ENCODE measurements at regions not wholly inside any gene's neighbourhood (a gene's known extent, or its start where the extent isn't known, plus 50 kb on each side); places are given as distances from the start of the nearest gene placed in this dataset.

GRCh38 chr10:108208038-108208437 is 1043.5 kb upstream of the SORCS1 start:
- H3K36me3 ChIP-seq (ENCODE audit: insufficient read depth, low read length), result no peaks in the 10 kb centered on the region
- H2AFZ ChIP-seq (ENCODE audit: low read length, unreplicated experiment), result no peak overlapping the region
- no peaks in the 10 kb centered on the region for H3K27me3 ChIP-seq (ENCODE audit: insufficient read depth, low read length)
- no peak overlapping the region for H3K4me3 ChIP-seq (ENCODE audit: low read depth, low read length)
- H3K79me2 ChIP-seq (ENCODE audit: control insufficient read depth, insufficient read depth, low read length, unreplicated experiment), result no peaks in the 10 kb centered on the region
- no peaks in the 10 kb centered on the region for H3K4me1 ChIP-seq (ENCODE audit: control insufficient read depth, insufficient read depth, low read length, unreplicated experiment)
- no peak overlapping the region for H3K27ac ChIP-seq (ENCODE audit: low read depth, low read length)

GRCh38 chr10:108204528-108205305 is 1040.2 kb upstream of the SORCS1 start:
- Histone ChIP-seq H3K36me3 (ENCODE audit: insufficient read depth, low read length) (no peaks in the 10 kb centered on the region), H3K27me3 (ENCODE audit: insufficient read depth, low read length) (no peaks in the 10 kb centered on the region), H3K4me3 (ENCODE audit: low read depth, low read length) (no peak overlapping the region), H3K79me2 (ENCODE audit: control insufficient read depth, insufficient read depth, low read length, unreplicated experiment) (no peaks in the 10 kb centered on the region), H2AFZ (ENCODE audit: low read length, unreplicated experiment) (no peak overlapping the region), H3K27ac (ENCODE audit: low read depth, low read length) (no peak overlapping the region), H3K4me1 (ENCODE audit: control insufficient read depth, insufficient read depth, low read length, unreplicated experiment) (no peaks in the 10 kb centered on the region)

GRCh38 chr10:108203905-108204527 is 1039.5 kb upstream of the SORCS1 start:
- no peaks in the 10 kb centered on the region for H3K79me2 ChIP-seq (ENCODE audit: control insufficient read depth, insufficient read depth, low read length, unreplicated experiment)
- no peak overlapping the region for H2AFZ ChIP-seq (ENCODE audit: low read length, unreplicated experiment)
- no peak overlapping the region for H3K4me3 ChIP-seq (ENCODE audit: low read depth, low read length)
- H3K27ac ChIP-seq (ENCODE audit: low read depth, low read length), result no peak overlapping the region
- H3K4me1 ChIP-seq (ENCODE audit: control insufficient read depth, insufficient read depth, low read length, unreplicated experiment), result no peaks in the 10 kb centered on the region
- H3K36me3 ChIP-seq (ENCODE audit: insufficient read depth, low read length), result no peaks in the 10 kb centered on the region
- H3K27me3 ChIP-seq (ENCODE audit: insufficient read depth, low read length), result no peaks in the 10 kb centered on the region

- Histone ChIP-seq H2AFZ (ENCODE audit: low read length, unreplicated experiment) (no peak overlapping the region), H3K36me3 (ENCODE audit: insufficient read depth, low read length) (no peaks in the 10 kb centered on the region), H3K4me3 (ENCODE audit: low read depth, low read length) (no peak overlapping the region), H3K27ac (ENCODE audit: low read depth, low read length) (no peak overlapping the region), H3K4me1 (ENCODE audit: control insufficient read depth, insufficient read depth, low read length, unreplicated experiment) (no peaks in the 10 kb centered on the region), H3K27me3 (ENCODE audit: insufficient read depth, low read length) (no peaks in the 10 kb centered on the region), H3K79me2 (ENCODE audit: control insufficient read depth, insufficient read depth, low read length, unreplicated experiment) (no peaks in the 10 kb centered on the region)
Measured at GRCh38 chr10:108187408-108188012, 1023.0 kb upstream of the SORCS1 start.

- no peaks in the 10 kb centered on the region for H3K27me3 ChIP-seq (ENCODE audit: insufficient read depth, low read length)
- no peak overlapping the region for H2AFZ ChIP-seq (ENCODE audit: low read length, unreplicated experiment)
- no peak overlapping the region for H3K27ac ChIP-seq (ENCODE audit: low read depth, low read length)
- H3K79me2 ChIP-seq (ENCODE audit: control insufficient read depth, insufficient read depth, low read length, unreplicated experiment), result no peaks in the 10 kb centered on the region
- no peaks in the 10 kb centered on the region for H3K36me3 ChIP-seq (ENCODE audit: insufficient read depth, low read length)
- H3K4me3 ChIP-seq (ENCODE audit: low read depth, low read length), result no peak overlapping the region
- no peaks in the 10 kb centered on the region for H3K4me1 ChIP-seq (ENCODE audit: control insufficient read depth, insufficient read depth, low read length, unreplicated experiment)
Measured at GRCh38 chr10:108184114-108184513, 1019.6 kb upstream of the SORCS1 start.

DNA sequence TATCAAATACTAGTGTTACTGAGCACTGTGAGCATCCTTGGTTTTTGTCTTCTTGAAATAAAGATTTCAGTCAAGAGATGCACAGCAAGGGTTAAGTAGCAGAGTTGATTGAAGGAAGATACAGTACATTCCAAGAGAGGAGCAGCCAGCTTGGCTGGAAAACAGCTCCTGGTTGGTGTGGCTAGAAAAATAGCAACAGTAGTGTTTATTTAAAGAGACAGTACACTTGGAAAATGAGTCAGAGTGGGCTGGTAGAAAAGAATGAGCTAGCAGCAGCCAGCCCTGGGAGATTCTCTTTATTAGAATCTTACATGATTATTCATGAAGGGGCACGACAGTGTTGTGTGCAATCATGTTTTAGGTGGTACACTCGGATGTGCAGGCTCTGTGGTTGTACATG is 1016.4 kb upstream of the SORCS1 start:
- Histone ChIP-seq H2AFZ (ENCODE audit: low read length, unreplicated experiment) (no peak overlapping the region), H3K36me3 (ENCODE audit: insufficient read depth, low read length) (no peaks in the 10 kb centered on the region), H3K27ac (ENCODE audit: low read depth, low read length) (no peak overlapping the region), H3K4me1 (ENCODE audit: control insufficient read depth, insufficient read depth, low read length, unreplicated experiment) (no peaks in the 10 kb centered on the region), H3K4me3 (ENCODE audit: low read depth, low read length) (no peak overlapping the region), H3K27me3 (ENCODE audit: insufficient read depth, low read length) (no peaks in the 10 kb centered on the region), H3K79me2 (ENCODE audit: control insufficient read depth, insufficient read depth, low read length, unreplicated experiment) (no peaks in the 10 kb centered on the region)

DNA sequence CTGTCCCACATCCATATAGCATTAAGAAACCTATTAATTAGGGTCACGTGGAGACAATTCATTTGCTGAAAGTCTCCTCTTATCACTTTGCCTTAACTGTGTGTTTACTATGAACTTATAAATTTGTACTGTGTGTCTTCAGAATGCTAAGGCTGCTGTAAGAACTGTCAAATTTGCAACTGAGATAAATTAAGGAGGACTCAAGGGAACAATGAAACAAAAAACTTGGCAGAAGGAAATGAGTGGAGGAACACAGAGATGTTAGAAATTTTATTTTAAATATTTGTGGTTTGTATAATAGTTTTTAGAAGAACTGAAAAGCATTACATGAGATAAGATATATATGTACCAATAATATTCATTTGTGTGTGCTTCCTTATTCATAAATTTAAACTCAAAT is 1005.3 kb upstream of the SORCS1 start:
- H2AFZ ChIP-seq (ENCODE audit: low read length, unreplicated experiment), result no peak overlapping the region
- H3K27me3 ChIP-seq (ENCODE audit: insufficient read depth, low read length), result no peaks in the 10 kb centered on the region
- H3K4me3 ChIP-seq (ENCODE audit: low read depth, low read length), result no peak overlapping the region
- no peaks in the 10 kb centered on the region for H3K36me3 ChIP-seq (ENCODE audit: insufficient read depth, low read length)
- no peak overlapping the region for H3K27ac ChIP-seq (ENCODE audit: low read depth, low read length)
- no peaks in the 10 kb centered on the region for H3K4me1 ChIP-seq (ENCODE audit: control insufficient read depth, insufficient read depth, low read length, unreplicated experiment)
- H3K79me2 ChIP-seq (ENCODE audit: control insufficient read depth, insufficient read depth, low read length, unreplicated experiment), result no peaks in the 10 kb centered on the region

DNA sequence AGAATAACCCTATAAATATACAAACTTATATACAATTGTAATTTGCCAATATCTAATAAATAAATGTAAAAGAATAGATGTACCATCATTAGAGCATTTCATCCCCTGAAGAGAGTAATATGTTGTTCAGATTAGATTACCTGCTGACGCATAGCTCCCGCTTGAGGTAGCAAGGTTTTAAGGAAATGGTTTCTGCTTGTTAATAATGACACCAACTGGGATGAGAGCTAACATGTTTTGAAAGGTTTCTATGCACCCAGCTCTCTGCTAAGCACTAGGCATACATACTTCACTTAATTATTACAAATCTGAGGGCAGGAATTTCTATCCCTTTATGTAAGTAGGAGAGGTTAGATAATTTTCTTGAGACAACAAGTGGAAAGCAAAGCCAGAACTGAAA is 1003.3 kb upstream of the SORCS1 start:
- Histone ChIP-seq H3K79me2 (ENCODE audit: control insufficient read depth, insufficient read depth, low read length, unreplicated experiment) (no peaks in the 10 kb centered on the region), H3K27me3 (ENCODE audit: insufficient read depth, low read length) (no peaks in the 10 kb centered on the region), H3K4me1 (ENCODE audit: control insufficient read depth, insufficient read depth, low read length, unreplicated experiment) (no peaks in the 10 kb centered on the region), H3K27ac (ENCODE audit: low read depth, low read length) (no peak overlapping the region), H3K36me3 (ENCODE audit: insufficient read depth, low read length) (no peaks in the 10 kb centered on the region), H2AFZ (ENCODE audit: low read length, unreplicated experiment) (no peak overlapping the region), H3K4me3 (ENCODE audit: low read depth, low read length) (no peak overlapping the region)

- H3K27me3 ChIP-seq (ENCODE audit: insufficient read depth, low read length), result no peaks in the 10 kb centered on the region
- no peak overlapping the region for H3K27ac ChIP-seq (ENCODE audit: low read depth, low read length)
- H3K4me3 ChIP-seq (ENCODE audit: low read depth, low read length), result no peak overlapping the region
- H3K79me2 ChIP-seq (ENCODE audit: control insufficient read depth, insufficient read depth, low read length, unreplicated experiment), result no peaks in the 10 kb centered on the region
- no peaks in the 10 kb centered on the region for H3K4me1 ChIP-seq (ENCODE audit: control insufficient read depth, insufficient read depth, low read length, unreplicated experiment)
- no peaks in the 10 kb centered on the region for H3K36me3 ChIP-seq (ENCODE audit: insufficient read depth, low read length)
- H2AFZ ChIP-seq (ENCODE audit: low read length, unreplicated experiment), result no peak overlapping the region
Measured at GRCh38 chr10:108166401-108166800, 1001.9 kb upstream of the SORCS1 start.

DNA sequence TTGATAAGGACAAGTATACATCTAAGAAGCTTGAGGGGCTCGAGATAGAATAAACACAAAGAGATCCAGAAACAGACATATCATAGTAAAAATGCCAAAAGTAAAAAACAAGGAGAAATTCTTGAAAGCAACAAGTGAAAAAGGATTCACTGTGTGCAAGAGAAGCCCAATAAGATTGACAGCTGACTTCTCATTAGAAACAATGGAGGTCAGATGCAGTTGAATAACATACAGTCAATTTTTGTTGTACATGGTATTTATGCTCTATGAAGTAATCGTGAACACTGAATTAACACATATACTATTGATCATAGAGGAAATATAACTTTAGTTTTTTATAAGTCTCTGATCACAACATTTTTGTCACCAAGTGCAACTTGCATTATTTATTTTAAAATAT is 982.8 kb upstream of the SORCS1 start:
- Histone ChIP-seq H3K36me3 (ENCODE audit: insufficient read depth, low read length) (no peaks in the 10 kb centered on the region), H3K4me1 (ENCODE audit: control insufficient read depth, insufficient read depth, low read length, unreplicated experiment) (no peaks in the 10 kb centered on the region), H3K79me2 (ENCODE audit: control insufficient read depth, insufficient read depth, low read length, unreplicated experiment) (no peaks in the 10 kb centered on the region), H3K27ac (ENCODE audit: low read depth, low read length) (no peak overlapping the region), H3K27me3 (ENCODE audit: insufficient read depth, low read length) (no peaks in the 10 kb centered on the region), H3K4me3 (ENCODE audit: low read depth, low read length) (no peak overlapping the region), H2AFZ (ENCODE audit: low read length, unreplicated experiment) (no peak overlapping the region)

DNA sequence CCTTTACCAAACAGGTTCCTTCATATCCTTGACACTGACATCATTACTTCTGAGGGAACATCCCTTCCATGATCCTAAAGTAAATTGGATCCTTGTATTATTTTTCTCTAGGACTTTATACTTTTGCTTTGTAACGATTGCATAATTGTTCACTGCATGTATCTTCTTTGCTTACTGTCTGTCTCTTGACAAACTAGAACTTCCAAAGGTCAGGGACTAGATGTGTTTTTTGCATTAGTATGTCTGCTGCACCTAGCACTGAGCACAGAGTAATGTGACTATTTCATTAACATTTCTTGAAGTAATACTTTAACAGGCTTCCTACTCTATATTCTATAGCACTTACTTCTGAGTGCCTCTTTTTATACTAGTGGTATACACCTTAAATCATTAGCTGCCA is 976.6 kb upstream of the SORCS1 start:
- Histone ChIP-seq H3K36me3 (ENCODE audit: insufficient read depth, low read length) (no peaks in the 10 kb centered on the region), H3K4me1 (ENCODE audit: control insufficient read depth, insufficient read depth, low read length, unreplicated experiment) (no peaks in the 10 kb centered on the region), H3K27me3 (ENCODE audit: insufficient read depth, low read length) (no peaks in the 10 kb centered on the region), H3K79me2 (ENCODE audit: control insufficient read depth, insufficient read depth, low read length, unreplicated experiment) (no peaks in the 10 kb centered on the region), H2AFZ (ENCODE audit: low read length, unreplicated experiment) (no peak overlapping the region), H3K27ac (ENCODE audit: low read depth, low read length) (no peak overlapping the region), H3K4me3 (ENCODE audit: low read depth, low read length) (no peak overlapping the region)
